GM12891 (cell line): ENCODE measurements at regions not wholly inside any gene's neighbourhood (a gene's known extent, or its start where the extent isn't known, plus 50 kb on each side); places are given as distances from the start of the nearest gene placed in this dataset.

Experiments
- POLR2A ChIP-seq: IDR thresholded peaks from 2 replicates; pipeline ENCODE4 v1.6.1; 2011; ENCODE audit warnings: low read depth, low read length, control low read depth
- SPI1 ChIP-seq: IDR thresholded peaks from 2 replicates; pipeline ENCODE4 v1.6.1; 2011; ENCODE audit warnings: low read depth, low read length, control low read depth

DNA sequence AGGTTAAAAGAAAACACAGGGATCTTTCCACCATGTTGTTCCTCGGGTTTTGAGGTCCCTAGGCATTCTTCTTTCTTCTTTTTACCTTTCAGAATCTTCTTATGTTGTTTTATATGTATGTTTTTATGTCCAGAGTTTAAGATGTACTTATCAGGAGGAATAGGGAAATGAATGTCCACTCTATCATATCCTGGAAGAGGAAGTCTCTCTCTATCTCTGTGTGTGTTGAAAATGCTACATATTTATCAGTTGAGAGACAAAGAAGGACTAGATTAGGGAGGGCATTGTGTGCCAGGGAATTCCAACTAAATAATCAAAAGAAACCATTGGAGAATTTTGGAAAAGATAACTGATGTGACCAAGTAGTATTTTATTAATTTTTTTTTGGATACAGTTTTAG lies 200.5 kb upstream of the POT1 start:
- TF ChIP-seq POLR2A (no peak), SPI1 (no peak)
